Activated naive CD8-positive, alpha-beta T cell treated with anti-CD3 and anti-CD28 coated beads, Interleukin-2, amount 50 U/mL, for 24 hours (primary cell): ENCODE measurements at regions not wholly inside any gene's neighbourhood (a gene's known extent, or its start where the extent isn't known, plus 50 kb on each side); places are given as distances from the start of the nearest gene placed in this dataset.
A peak's percentile ranks its signal among the peaks of the same experiment; 100 is the strongest.

Experiments used
- ATAC-seq: fragments of 150-1000 bp; cut with Tn5 transposase; one replicate; pipeline ENCODE4 v1.10.0; 2021
- DNase-seq: peaks from one replicate; pipeline ENCODE4 v3.0.0; 2021
- H3K27ac Mint-ChIP-seq: one replicate; pipeline ENCODE4 v1.8.0; 2021; ENCODE audit warnings: mild to moderate bottlenecking, mixed read lengths
- H3K27me3 Mint-ChIP-seq: one replicate; pipeline ENCODE4 v1.8.0; 2021; ENCODE audit warnings: mixed read lengths
- H3K36me3 Mint-ChIP-seq: one replicate; pipeline ENCODE4 v1.8.0; 2021; ENCODE audit warnings: low read depth, mixed read lengths
- H3K4me1 Mint-ChIP-seq: one replicate; pipeline ENCODE4 v1.8.0; 2021; ENCODE audit warnings: mixed read lengths
- H3K4me3 Mint-ChIP-seq: one replicate; pipeline ENCODE4 v1.8.0; 2021; ENCODE audit warnings: mild to moderate bottlenecking, moderate library complexity, mixed read lengths
- H3K9me3 Mint-ChIP-seq: one replicate; pipeline ENCODE4 v1.8.0; 2021; ENCODE audit warnings: mixed read lengths

- Mint-ChIP-seq H3K27ac (no peak overlapping the region), H3K9me3 (no peaks in the 10 kb centered on the region), H3K36me3 (no peaks in the 10 kb centered on the region), H3K27me3 (peaks cover 6% of the 10 kb centered on the region), H3K4me1 (no peaks in the 10 kb centered on the region), H3K4me3 (no peak overlapping the region)
- ATAC-seq (no peak), DNase-seq (no peak)
Observed at GRCh38 chr6:167733740-167734661, 92.7 kb upstream of the AFDN start.

- peaks cover 3% of the 10 kb centered on the region for H3K27me3 Mint-ChIP-seq
- H3K4me3 Mint-ChIP-seq, result no peak overlapping the region
- H3K9me3 Mint-ChIP-seq, result no peaks in the 10 kb centered on the region
Observed at GRCh38 chr6:167734662-167735083, 92.0 kb upstream of the AFDN start.

GRCh38 chr6:167735084-167735950 lies 91.4 kb upstream of the AFDN start:
- no peak for DNase-seq
- Mint-ChIP-seq H3K4me1 (no peaks in the 10 kb centered on the region), H3K27ac (no peak overlapping the region), H3K9me3 (no peaks in the 10 kb centered on the region), H3K36me3 (no peaks in the 10 kb centered on the region), H3K4me3 (no peak overlapping the region), H3K27me3 (peaks cover 3% of the 10 kb centered on the region)
- no peak for ATAC-seq

More at GRCh38 chr6:167734662-167735083, 92.0 kb upstream of the AFDN start:
- H3K36me3 Mint-ChIP-seq, result no peaks in the 10 kb centered on the region
- no peak for ATAC-seq
- DNase-seq, result no peak
- H3K4me1 Mint-ChIP-seq, result no peaks in the 10 kb centered on the region
- H3K27ac Mint-ChIP-seq, result no peak overlapping the region

GRCh38 chr6:167735951-167736288 lies 90.8 kb upstream of the AFDN start:
- H3K4me1 Mint-ChIP-seq, result no peaks in the 10 kb centered on the region
- DNase-seq (no peak), ATAC-seq (no peak)
- H3K4me3 Mint-ChIP-seq, result no peak overlapping the region
- no peaks in the 10 kb centered on the region for H3K9me3 Mint-ChIP-seq
- peaks cover 3% of the 10 kb centered on the region for H3K27me3 Mint-ChIP-seq
- H3K36me3 Mint-ChIP-seq, result no peaks in the 10 kb centered on the region
- H3K27ac Mint-ChIP-seq, result no peak overlapping the region

- H3K9me3 Mint-ChIP-seq, result no peaks in the 10 kb centered on the region
- H3K36me3 Mint-ChIP-seq, result no peaks in the 10 kb centered on the region
- no peak for ATAC-seq
- no peak overlapping the region for H3K27ac Mint-ChIP-seq
- peaks cover 5% of the 10 kb centered on the region for H3K27me3 Mint-ChIP-seq
- H3K4me1 Mint-ChIP-seq, result no peaks in the 10 kb centered on the region
- H3K4me3 Mint-ChIP-seq, result no peak overlapping the region
- no peak for DNase-seq
Observed at GRCh38 chr6:167736486-167737204, 90.1 kb upstream of the AFDN start.

GRCh38 chr6:167737205-167737830 lies 89.4 kb upstream of the AFDN start:
- H3K27ac Mint-ChIP-seq, result no peak overlapping the region
- ATAC-seq (peak; percentile 28), DNase-seq (no peak)
- no peaks in the 10 kb centered on the region for H3K9me3 Mint-ChIP-seq
- no peaks in the 10 kb centered on the region for H3K4me1 Mint-ChIP-seq
- peaks cover 5% of the 10 kb centered on the region for H3K27me3 Mint-ChIP-seq
- H3K36me3 Mint-ChIP-seq, result no peaks in the 10 kb centered on the region
- H3K4me3 Mint-ChIP-seq, result no peak overlapping the region

GRCh38 chr6:167738386-167738785 lies 88.3 kb upstream of the AFDN start:
- H3K36me3 Mint-ChIP-seq, result no peaks in the 10 kb centered on the region
- H3K27me3 Mint-ChIP-seq, result peaks cover 5% of the 10 kb centered on the region
- H3K4me3 Mint-ChIP-seq, result no peak overlapping the region
- H3K9me3 Mint-ChIP-seq, result no peaks in the 10 kb centered on the region
- H3K27ac Mint-ChIP-seq, result no peak overlapping the region
- ATAC-seq, result no peak
- no peaks in the 10 kb centered on the region for H3K4me1 Mint-ChIP-seq
- DNase-seq, result no peak

GRCh38 chr6:167739721-167740475 lies 86.8 kb upstream of the AFDN start:
- Mint-ChIP-seq H3K4me3 (no peak overlapping the region), H3K9me3 (no peaks in the 10 kb centered on the region), H3K27ac (no peak overlapping the region), H3K4me1 (no peaks in the 10 kb centered on the region), H3K36me3 (no peaks in the 10 kb centered on the region), H3K27me3 (peaks cover 5% of the 10 kb centered on the region)
- DNase-seq, result no peak
- no peak for ATAC-seq

GRCh38 chr6:167742719-167743303 lies 83.9 kb upstream of the AFDN start:
- H3K27me3 Mint-ChIP-seq, result peaks cover 4% of the 10 kb centered on the region
- H3K36me3 Mint-ChIP-seq, result no peaks in the 10 kb centered on the region
- H3K4me3 Mint-ChIP-seq, result no peak overlapping the region
- no peak overlapping the region for H3K27ac Mint-ChIP-seq
- ATAC-seq (peak; percentile 81), DNase-seq (no peak)
- H3K4me1 Mint-ChIP-seq, result no peaks in the 10 kb centered on the region
- H3K9me3 Mint-ChIP-seq, result no peaks in the 10 kb centered on the region

GRCh38 chr6:167744681-167745669 lies 81.7 kb upstream of the AFDN start:
- Mint-ChIP-seq H3K36me3 (no peaks in the 10 kb centered on the region), H3K27me3 (peaks cover 4% of the 10 kb centered on the region), H3K4me3 (no peak overlapping the region), H3K27ac (no peak overlapping the region), H3K4me1 (no peaks in the 10 kb centered on the region), H3K9me3 (no peaks in the 10 kb centered on the region)
- DNase-seq (no peak), ATAC-seq (no peak)

- Mint-ChIP-seq H3K9me3 (no peaks in the 10 kb centered on the region), H3K4me3 (no peak overlapping the region), H3K27me3 (peaks cover 4% of the 10 kb centered on the region), H3K27ac (no peak overlapping the region), H3K36me3 (no peaks in the 10 kb centered on the region), H3K4me1 (no peaks in the 10 kb centered on the region)
- ATAC-seq (no peak), DNase-seq (no peak)
Observed at GRCh38 chr6:167745670-167746389, 80.9 kb upstream of the AFDN start.

- Mint-ChIP-seq H3K9me3 (no peaks in the 10 kb centered on the region), H3K4me1 (no peaks in the 10 kb centered on the region), H3K27ac (no peak overlapping the region), H3K4me3 (no peak overlapping the region), H3K27me3 (peaks cover 4% of the 10 kb centered on the region), H3K36me3 (no peaks in the 10 kb centered on the region)
- no peak for DNase-seq
- no peak for ATAC-seq
Observed at GRCh38 chr6:167746390-167746907, 80.3 kb upstream of the AFDN start.
